ENCODE measurements at regions not wholly inside any gene's neighbourhood (a gene's known extent, or its start where the extent isn't known, plus 50 kb on each side); places are given as distances from the start of the nearest gene placed in this dataset.

GRCh38 chr6:14747881-14748520 lies 497.9 kb upstream of the JARID2 start:
- peak in 1 of 2 donors; percentile 23 for DNase-seq (ENCODE audit: low read depth in 1 of 2, low spot score in 1 of 2)

GRCh38 chr6:14748679-14749078 lies 497.2 kb upstream of the JARID2 start:
- no peak for DNase-seq (ENCODE audit: low read depth in 1 of 2, low spot score in 1 of 2)

- no peak for DNase-seq (ENCODE audit: low read depth in 1 of 2, low spot score in 1 of 2)
Measured at GRCh38 chr6:14750059-14750661, 495.7 kb upstream of the JARID2 start.

GRCh38 chr6:14751645-14752175 lies 494.2 kb upstream of the JARID2 start:
- no peak for DNase-seq (ENCODE audit: low read depth in 1 of 2, low spot score in 1 of 2)

GRCh38 chr6:14754751-14755513 lies 490.9 kb upstream of the JARID2 start:
- DNase-seq (ENCODE audit: low read depth in 1 of 2, low spot score in 1 of 2): peak in 1 of 2 donors; percentile 54

GRCh38 chr6:14756340-14756739 lies 489.5 kb upstream of the JARID2 start:
- no peak for DNase-seq (ENCODE audit: low read depth in 1 of 2, low spot score in 1 of 2)

- no peak for DNase-seq (ENCODE audit: low read depth in 1 of 2, low spot score in 1 of 2)
Measured at GRCh38 chr6:14757014-14757413, 488.9 kb upstream of the JARID2 start.

- no peak for DNase-seq (ENCODE audit: low read depth in 1 of 2, low spot score in 1 of 2)
Measured at GRCh38 chr6:14757418-14757817, 488.5 kb upstream of the JARID2 start.

- DNase-seq (ENCODE audit: low read depth in 1 of 2, low spot score in 1 of 2): no peak
Measured at GRCh38 chr6:14758421-14759081, 487.3 kb upstream of the JARID2 start.

- no peak for DNase-seq (ENCODE audit: low read depth in 1 of 2, low spot score in 1 of 2)
Measured at GRCh38 chr6:14759976-14760672, 485.7 kb upstream of the JARID2 start.

- DNase-seq (ENCODE audit: low read depth in 1 of 2, low spot score in 1 of 2): no peak
Measured at GRCh38 chr6:14762077-14762476, 483.8 kb upstream of the JARID2 start.

GRCh38 chr6:14763139-14763538 lies 482.7 kb upstream of the JARID2 start:
- no peak for DNase-seq (ENCODE audit: low read depth in 1 of 2, low spot score in 1 of 2)

GRCh38 chr6:14763616-14764015 lies 482.3 kb upstream of the JARID2 start:
- no peak for DNase-seq (ENCODE audit: low read depth in 1 of 2, low spot score in 1 of 2)

- no peak for DNase-seq (ENCODE audit: low read depth in 1 of 2, low spot score in 1 of 2)
Measured at GRCh38 chr6:14765106-14765505, 480.8 kb upstream of the JARID2 start.

- DNase-seq (ENCODE audit: low read depth in 1 of 2, low spot score in 1 of 2): no peak
Measured at GRCh38 chr6:14765721-14766390, 480.0 kb upstream of the JARID2 start.

- DNase-seq (ENCODE audit: low read depth in 1 of 2, low spot score in 1 of 2): no peak
Measured at GRCh38 chr6:14766391-14766994, 479.4 kb upstream of the JARID2 start.

- no peak for DNase-seq (ENCODE audit: low read depth in 1 of 2, low spot score in 1 of 2)
Measured at GRCh38 chr6:14767226-14767625, 478.6 kb upstream of the JARID2 start.

- no peak for DNase-seq (ENCODE audit: low read depth in 1 of 2, low spot score in 1 of 2)
Measured at GRCh38 chr6:14770040-14770439, 475.8 kb upstream of the JARID2 start.

GRCh38 chr6:14770572-14770971 lies 475.3 kb upstream of the JARID2 start:
- no peak for DNase-seq (ENCODE audit: low read depth in 1 of 2, low spot score in 1 of 2)

GRCh38 chr6:14771016-14771415 lies 474.9 kb upstream of the JARID2 start:
- no peak for DNase-seq (ENCODE audit: low read depth in 1 of 2, low spot score in 1 of 2)
